Kidney (tissue), 13 donors: ENCODE measurements at regions not wholly inside any gene's neighbourhood (a gene's known extent, or its start where the extent isn't known, plus 50 kb on each side); places are given as distances from the start of the nearest gene placed in this dataset.

Source experiments
- DNase-seq, 5 donors: peaks; one replicate each; pipeline ENCODE4 v3.0.0-alpha.2; 2013 to 2020
- FAIRE-seq: peaks from 2 replicates; lab custom pipeline; 2012; peaks lifted over from hg19 to GRCh38; lab: Jason Lieb, UNC
- H3K27ac ChIP-seq, 2 donors: one replicate each; pipeline ENCODE4 v1.7.0; 2013; ENCODE audit warnings: low read depth in 2 of 2, low read length in 2 of 2, inconsistent platforms in 1 of 2
- H3K27me3 ChIP-seq: one replicate; pipeline ENCODE4 v1.7.1; 2013; ENCODE audit warnings: low read length, inconsistent platforms; ENCODE audit not compliant: control insufficient read depth, insufficient read depth
- H3K36me3 ChIP-seq, 3 donors: one replicate each; pipeline versions ENCODE4 v1.7.0 to v1.7.1; 2013; ENCODE audit warnings: low read length in 3 of 3, control low read depth in 1 of 3, inconsistent platforms in 1 of 3; ENCODE audit not compliant: insufficient read depth in 3 of 3, control insufficient read depth in 2 of 3
- H3K4me1 ChIP-seq, 3 donors: one replicate each; pipeline versions ENCODE4 v1.7.0 to v1.7.1; 2013; ENCODE audit warnings: low read length in 3 of 3, inconsistent platforms in 1 of 3, low read depth in 1 of 3; ENCODE audit not compliant: control insufficient read depth in 2 of 3, insufficient read depth in 2 of 3
- H3K4me3 ChIP-seq, 3 donors: one replicate each; pipeline versions ENCODE4 v1.7.0 to v1.8.1; 2013; ENCODE audit warnings: low read length in 3 of 3, control low read depth in 1 of 3, inconsistent platforms in 1 of 3
- H3K9ac ChIP-seq, 3 donors: one replicate each; pipeline versions ENCODE4 v1.7.0 to v1.7.1; 2013; ENCODE audit warnings: low read length in 3 of 3, control low read depth in 1 of 3, inconsistent platforms in 1 of 3
- H3K9me3 ChIP-seq, 3 donors: one replicate each; pipeline versions ENCODE4 v1.7.0 to v1.7.1; 2013; ENCODE audit warnings: low read length in 3 of 3, control low read depth in 1 of 3, inconsistent platforms in 1 of 3; ENCODE audit not compliant: control insufficient read depth in 2 of 3, insufficient read depth in 1 of 3
- intact Hi-C: fragments of 100-400 bp; cut with DNase I; formaldehyde crosslinking; loops from one replicate; pipeline ENCODE4 v1.11.1; 2022
- TF ChIP-seq, protein P1 (sequence below): IDR thresholded peaks from 3 replicates; pipeline ENCODE4 v1.5.1; 2012; ENCODE audit warnings: mild to moderate bottlenecking, moderate library complexity, borderline replicate concordance; ENCODE audit not compliant: insufficient read depth; ENCODE audit errors: extremely low read depth
- donor health status: control.
- donor health status: control.
- donor health status: control.
- donor health status: control.
- donor health status: control.
- donor health status: DM: yes; HTN: yes; CAD: no.
- donor health status: Normal renal cell carcinoma (clear cell type).

GRCh38 chr12:3924761-3925160, 51.6 kb upstream of the PARP11 start:
- peaks cover 0 to 12% (median 7%) of the 10 kb centered on the region in 3 donors for H3K4me1 ChIP-seq
- H3K27me3 ChIP-seq = no peaks in the 10 kb centered on the region
- H3K9me3 ChIP-seq = no peaks in the 10 kb centered on the region
- TF ChIP-seq, protein P1, sequence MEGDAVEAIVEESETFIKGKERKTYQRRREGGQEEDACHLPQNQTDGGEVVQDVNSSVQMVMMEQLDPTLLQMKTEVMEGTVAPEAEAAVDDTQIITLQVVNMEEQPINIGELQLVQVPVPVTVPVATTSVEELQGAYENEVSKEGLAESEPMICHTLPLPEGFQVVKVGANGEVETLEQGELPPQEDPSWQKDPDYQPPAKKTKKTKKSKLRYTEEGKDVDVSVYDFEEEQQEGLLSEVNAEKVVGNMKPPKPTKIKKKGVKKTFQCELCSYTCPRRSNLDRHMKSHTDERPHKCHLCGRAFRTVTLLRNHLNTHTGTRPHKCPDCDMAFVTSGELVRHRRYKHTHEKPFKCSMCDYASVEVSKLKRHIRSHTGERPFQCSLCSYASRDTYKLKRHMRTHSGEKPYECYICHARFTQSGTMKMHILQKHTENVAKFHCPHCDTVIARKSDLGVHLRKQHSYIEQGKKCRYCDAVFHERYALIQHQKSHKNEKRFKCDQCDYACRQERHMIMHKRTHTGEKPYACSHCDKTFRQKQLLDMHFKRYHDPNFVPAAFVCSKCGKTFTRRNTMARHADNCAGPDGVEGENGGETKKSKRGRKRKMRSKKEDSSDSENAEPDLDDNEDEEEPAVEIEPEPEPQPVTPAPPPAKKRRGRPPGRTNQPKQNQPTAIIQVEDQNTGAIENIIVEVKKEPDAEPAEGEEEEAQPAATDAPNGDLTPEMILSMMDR = no peak
- no peak overlapping the region for H3K27ac ChIP-seq
- H3K9ac ChIP-seq = no peak overlapping the region
- intact Hi-C loops = no loop called here
- FAIRE-seq (no peak), DNase-seq (no peak)
- H3K4me3 ChIP-seq = no peak overlapping the region
- H3K36me3 ChIP-seq = no peaks in the 10 kb centered on the region

DNA sequence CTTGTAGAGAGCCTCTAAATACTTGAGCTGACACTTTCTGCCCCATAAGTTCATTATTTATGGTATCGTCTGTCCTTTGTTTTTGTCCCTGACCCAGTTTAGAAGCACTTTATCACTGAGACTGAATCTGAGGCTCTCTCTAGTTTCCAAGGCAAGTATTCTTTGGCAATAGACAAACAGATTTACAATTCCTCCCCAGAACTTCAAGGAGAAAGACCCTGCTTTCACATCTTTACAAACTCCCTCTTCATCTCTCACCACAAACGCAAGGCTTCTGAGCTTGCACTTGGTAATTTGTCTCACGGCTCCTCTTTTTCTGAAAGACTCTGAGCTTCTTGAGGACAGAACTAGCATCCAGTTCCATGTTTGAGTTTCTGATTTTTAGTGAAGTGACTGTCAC, 49.8 kb upstream of the PARP11 start:
- Histone ChIP-seq H3K9me3 (no peaks in the 10 kb centered on the region), H3K27ac (no peak overlapping the region), H3K27me3 (no peaks in the 10 kb centered on the region), H3K36me3 (no peaks in the 10 kb centered on the region), H3K9ac (no peak overlapping the region), H3K4me1 (peaks cover 0 to 7% (median 6%) of the 10 kb centered on the region in 3 donors), H3K4me3 (no peak overlapping the region)
- peak in 2 of 5 donors; percentile 39 to 51 for DNase-seq
- TF ChIP-seq, protein P1 = no peak
- intact Hi-C loops = no loop called here
- no peak for FAIRE-seq
